PC-3 (cell line): ENCODE measurements at regions not wholly inside any gene's neighbourhood (a gene's known extent, or its start where the extent isn't known, plus 50 kb on each side); places are given as distances from the start of the nearest gene placed in this dataset.

Experiments used
- ATAC-seq: fragments of 200-7000 bp; cut with Tn5 transposase; 2 replicates; pipeline ENCODE4 v1.9.1; 2020; ENCODE audit warnings: mild to moderate bottlenecking, moderate library complexity
- BruUV-seq: library from RNA; stranded (reverse); fragments of 400-500 nt; replicated peaks from 2 replicates; lab custom pipeline; 2021; lab: Mats Ljungman, UMichigan
- CTCF ChIA-PET: fragments of 300-600 bp; sonication (Branson Sonifier 250); formaldehyde crosslinking; loops from one replicate; lab custom pipeline; 2022; ENCODE audit warnings: antibody characterized with exemption; lab: Charles Lee
- POLR2A ChIA-PET: fragments of 300-600 bp; sonication (Branson Sonifier 250); formaldehyde crosslinking; loops from one replicate; lab custom pipeline; 2022; ENCODE audit warnings: antibody characterized with exemption; ENCODE audit not compliant: unreplicated experiment; lab: Charles Lee
- DNase-seq: peaks from one replicate; pipeline ENCODE4 v3.0.0-alpha.2; 2015
- H2AFZ ChIP-seq: fragments of 300-600 bp; sonication (generic); 2 replicates; pipeline ENCODE4 v1.6.0; 2016; ENCODE audit warnings: antibody characterized with exemption, low read length
- H3F3A ChIP-seq: fragments of 300-600 bp; sonication (generic); one replicate; pipeline ENCODE4 v1.6.0; 2017; ENCODE audit warnings: antibody characterized with exemption, low read length, control low read depth, mild to moderate bottlenecking; ENCODE audit not compliant: unreplicated experiment
- H3K27ac ChIP-seq: fragments of 300-600 bp; sonication (generic); 2 replicates; pipeline ENCODE4 v1.5.1; 2016; ENCODE audit warnings: mild to moderate bottlenecking, low read length
- H3K27me3 ChIP-seq: fragments of 300-600 bp; sonication (generic); 2 replicates; pipeline ENCODE4 v1.6.1; 2016; ENCODE audit warnings: low read length, mixed read lengths
- H3K36me3 ChIP-seq: fragments of 300-600 bp; sonication (generic); 2 replicates; pipeline ENCODE4 v1.6.1; 2016; ENCODE audit warnings: low read depth, mixed run types, low read length, mixed read lengths
- H3K4me1 ChIP-seq: fragments of 300-600 bp; sonication (generic); 2 replicates; pipeline ENCODE4 v1.5.1; 2016; ENCODE audit warnings: low read length; ENCODE audit not compliant: insufficient read depth
- H3K4me2 ChIP-seq: fragments of 300-600 bp; sonication (generic); 2 replicates; pipeline ENCODE4 v1.6.0; 2016; ENCODE audit warnings: low read length
- H3K4me3 ChIP-seq: fragments of 300-600 bp; sonication (generic); 2 replicates; pipeline ENCODE4 v1.5.1; 2016; ENCODE audit warnings: mild to moderate bottlenecking, low read length, mixed read lengths
- H3K79me2 ChIP-seq: fragments of 300-600 bp; sonication (generic); 2 replicates; pipeline ENCODE4 v1.6.1; 2017; ENCODE audit warnings: low read length, mixed read lengths
- H3K9ac ChIP-seq: fragments of 300-600 bp; sonication (generic); 2 replicates; pipeline ENCODE4 v1.6.0; 2016; ENCODE audit warnings: mild to moderate bottlenecking, low read length
- H3K9me2 ChIP-seq: fragments of 300-600 bp; sonication (generic); replicated peaks from 2 replicates; pipeline ENCODE4 v1.6.1; 2016; ENCODE audit warnings: mixed run types, low read length, mixed read lengths
- H3K9me3 ChIP-seq: fragments of 300-600 bp; sonication (generic); 2 replicates; pipeline ENCODE4 v1.6.1; 2016; ENCODE audit warnings: low read length, mixed read lengths
- H4K20me1 ChIP-seq: fragments of 300-600 bp; sonication (generic); 2 replicates; pipeline ENCODE4 v1.6.1; 2016; ENCODE audit warnings: low read length, mixed read lengths
- EZH2 ChIP-seq: fragments of 300-600 bp; sonication (generic); IDR thresholded peaks from one replicate; pipeline ENCODE4 v1.6.1; 2017; ENCODE audit warnings: antibody characterized with exemption, mild to moderate bottlenecking, low read length; ENCODE audit not compliant: unreplicated experiment
- EZH2phosphoT487 ChIP-seq: fragments of 300-600 bp; sonication (generic); IDR thresholded peaks from 2 replicates; pipeline ENCODE4 v1.6.1; 2018; ENCODE audit warnings: mild to moderate bottlenecking, antibody characterized with exemption, low read length, borderline replicate concordance
- intact Hi-C: fragments of 100-400 bp; cut with micrococcal nuclease; formaldehyde crosslinking; loops from 2 replicates; pipeline ENCODE4 v1.9.0; 2023
- TF ChIP-seq, protein P1 (sequence below): fragments of 300-600 bp; sonication (generic); conservative IDR thresholded peaks from 2 replicates; pipeline ENCODE4 v1.5.1; 2017; ENCODE audit warnings: antibody characterized with exemption, low read depth, mild to moderate bottlenecking, low read length

DNA sequence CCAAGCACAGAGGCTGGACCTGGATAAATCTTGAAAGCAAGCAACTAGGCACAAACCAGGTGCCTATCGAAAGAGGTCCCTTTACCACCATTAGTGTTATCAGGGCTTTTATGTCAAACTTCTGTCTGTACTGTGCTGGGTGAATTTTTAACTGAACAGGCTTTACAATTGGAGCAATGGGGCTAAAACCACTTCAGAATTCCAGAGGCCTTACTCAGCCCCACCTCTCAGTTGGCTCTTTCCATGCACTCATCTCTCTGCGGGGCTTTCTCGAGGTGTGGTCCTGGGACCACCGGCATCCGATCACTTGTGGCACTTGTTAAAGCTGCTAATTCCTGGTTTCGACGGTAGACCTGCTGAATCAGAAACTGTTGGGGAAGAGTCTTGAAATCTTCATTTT, 232.5 kb downstream of the SOX4 start:
- intact Hi-C loops, result loop anchor here (10.0 kb wide), 1 partner anchor 59 kb away; no protein-coding TSS in a partner anchor
- no peak for TF ChIP-seq EZH2phosphoT487
- TF ChIP-seq, protein P1, sequence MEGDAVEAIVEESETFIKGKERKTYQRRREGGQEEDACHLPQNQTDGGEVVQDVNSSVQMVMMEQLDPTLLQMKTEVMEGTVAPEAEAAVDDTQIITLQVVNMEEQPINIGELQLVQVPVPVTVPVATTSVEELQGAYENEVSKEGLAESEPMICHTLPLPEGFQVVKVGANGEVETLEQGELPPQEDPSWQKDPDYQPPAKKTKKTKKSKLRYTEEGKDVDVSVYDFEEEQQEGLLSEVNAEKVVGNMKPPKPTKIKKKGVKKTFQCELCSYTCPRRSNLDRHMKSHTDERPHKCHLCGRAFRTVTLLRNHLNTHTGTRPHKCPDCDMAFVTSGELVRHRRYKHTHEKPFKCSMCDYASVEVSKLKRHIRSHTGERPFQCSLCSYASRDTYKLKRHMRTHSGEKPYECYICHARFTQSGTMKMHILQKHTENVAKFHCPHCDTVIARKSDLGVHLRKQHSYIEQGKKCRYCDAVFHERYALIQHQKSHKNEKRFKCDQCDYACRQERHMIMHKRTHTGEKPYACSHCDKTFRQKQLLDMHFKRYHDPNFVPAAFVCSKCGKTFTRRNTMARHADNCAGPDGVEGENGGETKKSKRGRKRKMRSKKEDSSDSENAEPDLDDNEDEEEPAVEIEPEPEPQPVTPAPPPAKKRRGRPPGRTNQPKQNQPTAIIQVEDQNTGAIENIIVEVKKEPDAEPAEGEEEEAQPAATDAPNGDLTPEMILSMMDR, result no peak
- Histone ChIP-seq H3K27me3 (no peaks in the 10 kb centered on the region), H3K9me3 (no peaks in the 10 kb centered on the region), H3F3A (no peaks in the 10 kb centered on the region), H3K4me3 (no peak overlapping the region), H3K9me2 (no peaks in the 10 kb centered on the region), H4K20me1 (no peaks in the 10 kb centered on the region), H3K4me1 (peaks cover 33% of the 10 kb centered on the region), H3K27ac (no peak overlapping the region), H3K79me2 (no peaks in the 10 kb centered on the region), H3K9ac (no peak overlapping the region), H3K4me2 (peak overlapping the region; percentile 76), H2AFZ (0 out of 2 replicates have a peak overlapping the region, but pooled peaks have one; percentile 8), H3K36me3 (no peaks in the 10 kb centered on the region)
- ChIA-PET CTCF (no interaction called here), POLR2A (no interaction called here)
- peak; percentile 62 for DNase-seq
- BruUV-seq, result no TSS peak
- peak; percentile 40 for ATAC-seq

DNA sequence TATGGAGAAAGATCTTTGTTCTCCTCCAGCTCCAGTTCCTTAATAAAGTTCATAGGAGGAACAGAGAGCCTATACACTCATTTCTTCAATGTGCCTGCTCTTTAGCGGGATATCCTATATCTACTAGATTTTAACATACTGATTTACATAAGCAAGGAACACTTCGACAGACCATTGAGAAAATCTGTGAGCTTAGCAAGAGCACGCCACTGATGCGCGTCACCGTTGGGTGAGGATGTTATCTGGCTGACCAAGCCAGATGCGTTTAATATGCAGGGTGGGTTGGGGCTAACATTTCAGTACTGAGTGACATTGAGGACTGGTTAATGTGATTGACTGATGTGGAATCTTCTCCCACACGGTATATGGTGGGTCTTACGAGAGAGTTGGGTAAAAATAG, 233.4 kb downstream of the SOX4 start:
- ATAC-seq, result no peak
- H3K9ac ChIP-seq, result no peak overlapping the region
- DNase-seq, result no peak
- peaks cover 33% of the 10 kb centered on the region for H3K4me1 ChIP-seq
- H3K27ac ChIP-seq, result no peak overlapping the region
- no peaks in the 10 kb centered on the region for H3K9me3 ChIP-seq
- H3K79me2 ChIP-seq, result no peaks in the 10 kb centered on the region
- no peaks in the 10 kb centered on the region for H3K27me3 ChIP-seq
- no peak overlapping the region for H3K4me2 ChIP-seq
- no peak overlapping the region for H3K4me3 ChIP-seq
- BruUV-seq, result no TSS peak
- CTCF ChIA-PET, result no interaction called here
- intact Hi-C loops, result loop anchor here (10.0 kb wide), 1 partner anchor 58 kb away; no protein-coding TSS in a partner anchor
- no peaks in the 10 kb centered on the region for H3F3A ChIP-seq
- POLR2A ChIA-PET, result no interaction called here
- H3K9me2 ChIP-seq, result no peaks in the 10 kb centered on the region
- H3K36me3 ChIP-seq, result no peaks in the 10 kb centered on the region
- no peak overlapping the region for H2AFZ ChIP-seq
- no peak for TF ChIP-seq EZH2phosphoT487
- TF ChIP-seq EZH2, result no peak
- TF ChIP-seq, protein P1, result no peak
- H4K20me1 ChIP-seq, result no peaks in the 10 kb centered on the region

DNA sequence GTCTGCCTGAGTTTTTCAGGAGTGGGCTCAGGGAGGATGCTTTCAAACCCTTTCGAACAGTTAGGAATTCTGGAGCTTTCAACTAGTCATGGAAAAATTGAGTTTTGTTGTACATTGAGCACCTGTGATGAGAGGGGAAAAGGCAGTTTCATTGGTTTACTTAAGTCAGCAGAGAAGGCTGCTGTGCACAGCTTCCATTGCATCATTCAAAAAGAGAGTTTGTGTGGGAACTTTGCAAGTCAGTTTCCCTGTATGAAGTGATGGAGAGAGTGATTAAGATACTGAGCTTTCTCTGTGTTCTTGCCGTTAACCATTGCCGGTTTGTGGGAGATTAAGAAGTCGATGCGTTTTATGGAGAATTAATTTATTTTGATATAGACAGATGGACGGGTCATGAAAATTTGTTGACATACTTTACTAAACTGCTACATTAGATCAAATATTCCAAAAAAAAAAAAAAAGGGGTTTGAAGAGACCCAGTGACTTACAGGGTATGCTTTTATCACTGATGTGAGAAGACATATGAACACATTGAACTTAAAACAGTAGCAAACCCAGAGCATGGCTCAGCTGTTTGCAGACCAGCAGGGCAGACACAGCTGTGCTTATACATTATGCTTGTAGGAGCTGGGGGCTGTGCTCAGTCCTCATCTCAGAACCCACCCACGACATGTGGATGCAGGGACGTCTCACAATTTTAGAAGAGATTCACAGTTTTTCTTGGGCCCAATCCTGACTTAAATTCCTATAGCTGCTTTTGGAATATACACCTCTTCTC, 234.1 kb downstream of the SOX4 start:
- DNase-seq, result no peak
- Histone ChIP-seq H3K4me2 (no peak overlapping the region), H3K36me3 (no peaks in the 10 kb centered on the region), H3K9me3 (no peaks in the 10 kb centered on the region), H3K27me3 (no peaks in the 10 kb centered on the region), H3K9ac (no peak overlapping the region), H3K9me2 (no peaks in the 10 kb centered on the region), H3K4me3 (no peak overlapping the region), H3F3A (no peaks in the 10 kb centered on the region), H2AFZ (no peak overlapping the region), H3K4me1 (peaks cover 33% of the 10 kb centered on the region), H3K27ac (no peak overlapping the region), H4K20me1 (no peaks in the 10 kb centered on the region), H3K79me2 (no peaks in the 10 kb centered on the region)
- CTCF ChIA-PET, result no interaction called here
- POLR2A ChIA-PET, result no interaction called here
- ATAC-seq, result no peak
- intact Hi-C loops, result loop anchor here (10.0 kb wide), 1 partner anchor 57 kb away; no protein-coding TSS in a partner anchor
- BruUV-seq, result no TSS peak
- TF ChIP-seq EZH2phosphoT487, result no peak
- TF ChIP-seq, protein P1, result no peak
- TF ChIP-seq EZH2, result no peak
